ENCODE measurements at regions not wholly inside any gene's neighbourhood (a gene's known extent, or its start where the extent isn't known, plus 50 kb on each side); places are given as distances from the start of the nearest gene placed in this dataset.
"Not testable (repeated sequence)": the region's sequence is repeated elsewhere in the genome, so short reads cannot be mapped to it uniquely, and the experiment has no call there.

- TF ChIP-seq ZNF473 (tag by site-specific recombination; IDR thresholded peaks at IDR 0.05), result no peak
These were observed 118.0 kb upstream of the IRAK1BP1 start (continued) for GRCh38 chr6:78749326-78749725.

- H3K27ac ChIP-seq (ENCODE audit: extremely low read depth, low read depth, low read length); H3K4me1 ChIP-seq (ENCODE audit: control insufficient read depth, insufficient read depth, low read length); H3K4me3 ChIP-seq (ENCODE audit: low read depth, low read length); H3K36me3 ChIP-seq (ENCODE audit: control insufficient read depth in 2 of 2, insufficient read depth in 1 of 2, low read length in 2 of 2); CTCF ChIA-PET; POLR2A ChIA-PET; H3K9me3 ChIP-seq (ENCODE audit: control insufficient read depth, insufficient read depth, low read depth, low read length): not testable (repeated sequence)
These were observed 109.0 kb upstream of the IRAK1BP1 start for GRCh38 chr6:78758297-78758798.

GRCh38 chr6:78768271-78768670, 99.1 kb upstream of the IRAK1BP1 start:
- H3K27ac ChIP-seq (ENCODE audit: extremely low read depth, low read depth, low read length), result no peak overlapping the region
- POLR2A ChIA-PET, result interaction anchor here (0.6 kb wide), 1 partner anchor 548 kb away, joined by 3 read pairs; no protein-coding TSS in a partner anchor
- TF ChIP-seq ZNF560 (tag by site-specific recombination; IDR thresholded peaks at IDR 0.05; ENCODE audit: borderline replicate concordance) (no peak), ZNF768 (tag by site-specific recombination; IDR thresholded peaks at IDR 0.05) (no peak), ZNF274 (IDR thresholded peaks at IDR 0.05; ENCODE audit: low read length) (no peak), ZNF274 (tag by site-specific recombination; IDR thresholded peaks at IDR 0.05; ENCODE audit: borderline replicate concordance) (no peak), ZBTB26 (tag by site-specific recombination; optimal IDR thresholded peaks at IDR 0.05) (no peak), ZNF214 (tag by site-specific recombination; IDR thresholded peaks at IDR 0.05; ENCODE audit: borderline replicate concordance) (no peak), ZBTB17 (tag by site-specific recombination; IDR thresholded peaks at IDR 0.05) (no peak), ZNF16 (tag by site-specific recombination; IDR thresholded peaks at IDR 0.05; ENCODE audit: low read depth) (no peak), PRDM1 (tag by site-specific recombination; IDR thresholded peaks at IDR 0.05) (no peak), ZFP37 (tag by site-specific recombination; IDR thresholded peaks at IDR 0.05) (no peak), ZNF416 (tag by site-specific recombination; IDR thresholded peaks at IDR 0.05) (no peak), ZNF830 (tag by site-specific recombination; IDR thresholded peaks at IDR 0.05; ENCODE audit: low read depth) (no peak), ZNF548 (tag by site-specific recombination; IDR thresholded peaks at IDR 0.05) (no peak), ZNF350 (tag by site-specific recombination; IDR thresholded peaks at IDR 0.05) (no peak), KLF10 (tag by site-specific recombination; IDR thresholded peaks at IDR 0.05) (no peak), ZNF292 (tag by site-specific recombination; IDR thresholded peaks at IDR 0.05; ENCODE audit: borderline replicate concordance, low read depth) (no peak), ZNF26 (tag by site-specific recombination; IDR thresholded peaks at IDR 0.05) (no peak), GLI2 (tag by site-specific recombination; IDR thresholded peaks at IDR 0.05; ENCODE audit: borderline replicate concordance, low read depth) (no peak), ZSCAN18 (tag by site-specific recombination; IDR thresholded peaks at IDR 0.05) (no peak)
- H3K9me3 ChIP-seq (ENCODE audit: control insufficient read depth, insufficient read depth, low read depth, low read length), result no peaks in the 10 kb centered on the region
- CTCF ChIA-PET, result no interaction called here
- no peaks in the 10 kb centered on the region for H3K36me3 ChIP-seq (ENCODE audit: control insufficient read depth in 2 of 2, insufficient read depth in 1 of 2, low read length in 2 of 2)
- no peak overlapping the region for H3K4me3 ChIP-seq (ENCODE audit: low read depth, low read length)
- H3K4me1 ChIP-seq (ENCODE audit: control insufficient read depth, insufficient read depth, low read length), result no peaks in the 10 kb centered on the region

All from HEK293 (cell line).